A172 (cell line): ENCODE measurements at regions not wholly inside any gene's neighbourhood (a gene's known extent, or its start where the extent isn't known, plus 50 kb on each side); places are given as distances from the start of the nearest gene placed in this dataset.
A peak's percentile ranks its signal among the peaks of the same experiment; 100 is the strongest.
"Not testable (repeated sequence)": the region's sequence is repeated elsewhere in the genome, so short reads cannot be mapped to it uniquely, and the experiment has no call there.

Experiments
- DNase-seq: peaks from one replicate; pipeline ENCODE4 v3.0.0-alpha.2; 2015; ENCODE audit warnings: low spot score

DNA sequence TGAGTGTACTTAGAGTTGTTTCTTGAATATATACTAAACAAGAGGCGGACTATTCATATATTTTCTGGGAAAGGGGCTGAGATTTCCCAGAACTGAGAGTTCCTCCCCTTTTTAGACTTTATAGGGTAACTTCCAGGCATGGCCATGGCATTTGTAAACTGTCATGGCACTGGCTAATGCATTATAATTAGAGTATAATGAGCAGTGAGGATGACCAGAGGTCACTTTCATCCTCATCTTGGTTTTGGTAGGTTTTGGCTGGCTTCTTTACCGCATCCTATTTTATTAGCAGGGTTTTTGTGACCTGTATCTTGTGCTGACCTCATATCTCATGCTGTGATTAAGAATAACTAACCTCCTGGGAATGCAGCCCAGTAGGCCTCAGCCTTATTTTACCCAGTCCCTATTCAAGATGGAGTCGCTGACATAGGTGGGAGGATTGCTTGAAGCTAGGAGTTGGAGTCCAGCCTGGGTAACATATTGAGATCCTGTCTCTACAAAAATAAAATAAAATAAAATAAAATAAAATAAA is 91.4 kb downstream of the MOBP start:
- DNase-seq, result no peak

DNA sequence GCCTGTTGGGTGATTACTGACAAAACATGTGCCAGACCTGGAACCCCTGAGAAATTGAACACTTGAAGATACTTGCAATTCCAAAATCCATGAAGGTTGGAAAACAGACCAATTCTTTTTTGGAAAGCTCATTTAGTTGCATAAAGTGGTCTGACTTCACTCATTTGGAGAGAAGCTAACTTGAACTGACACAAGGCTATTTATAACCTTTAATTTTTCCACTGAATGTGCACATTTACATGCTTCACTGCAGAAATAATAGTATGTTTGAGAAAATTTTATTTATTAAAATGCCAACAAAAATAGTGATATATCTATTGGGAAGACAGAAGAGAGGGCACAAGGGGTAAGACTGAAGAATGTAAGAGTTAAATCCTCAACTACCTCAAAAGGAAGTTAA is 92.1 kb downstream of the MOBP start:
- no peak for DNase-seq

DNA sequence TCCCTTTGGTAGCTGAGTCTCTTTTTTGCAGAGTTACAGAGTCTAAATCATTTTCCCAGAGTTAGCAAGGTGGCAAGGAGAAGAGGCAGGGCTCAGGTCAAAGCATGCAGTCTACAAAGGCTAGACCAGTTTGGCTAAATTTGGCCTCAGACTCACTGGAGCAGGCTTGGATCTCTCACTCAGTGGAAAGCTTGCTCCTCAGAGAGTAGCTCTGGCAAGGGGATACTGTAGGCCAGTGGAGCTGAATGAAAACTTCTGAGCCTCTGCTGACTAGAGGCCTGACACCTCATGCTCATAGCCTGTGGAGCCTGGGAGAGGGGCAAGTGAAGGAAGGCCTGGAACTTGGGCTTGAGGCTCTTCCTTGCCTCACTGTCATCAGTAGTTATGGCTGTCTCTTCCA is 101.0 kb downstream of the MOBP start:
- no peak for DNase-seq

DNA sequence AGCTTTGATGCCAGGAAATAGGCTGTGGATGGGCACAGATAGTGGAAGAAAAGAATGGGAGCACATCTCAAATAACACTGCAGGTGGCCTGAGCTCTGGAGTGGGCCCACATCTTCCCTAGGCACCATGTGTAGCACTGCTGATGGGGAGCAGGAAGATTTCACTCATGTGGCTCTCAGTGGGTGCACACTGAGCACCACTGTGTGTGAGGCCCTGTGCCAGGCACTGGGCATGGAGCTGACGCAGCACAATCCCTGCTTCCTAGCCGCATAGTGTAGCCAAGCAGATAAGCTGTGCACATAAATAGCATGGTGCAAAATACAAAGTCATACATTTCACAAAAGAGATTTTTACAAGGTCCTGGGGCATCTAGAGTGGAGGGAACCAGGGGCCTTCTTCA is 101.6 kb downstream of the MOBP start:
- DNase-seq, result no peak

DNA sequence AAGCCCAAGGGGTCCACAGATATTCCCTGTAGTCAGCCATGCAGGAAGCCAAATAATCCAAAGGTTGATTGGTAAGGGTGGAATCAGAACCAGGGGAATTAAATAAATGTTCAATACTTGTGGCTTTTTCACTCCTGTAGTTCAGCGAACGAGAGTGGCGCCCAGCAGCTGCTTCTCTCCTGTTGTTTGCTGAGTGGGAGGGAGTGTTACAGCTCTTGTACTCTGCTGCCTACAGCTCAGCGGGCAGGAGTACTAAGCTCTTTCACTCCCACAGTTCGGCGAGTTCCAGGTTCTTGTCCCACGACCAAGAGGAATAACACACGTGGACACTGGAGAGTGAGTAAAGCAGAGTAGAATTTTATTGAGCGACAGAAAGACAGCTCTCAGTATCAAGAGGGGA is 105.9 kb downstream of the MOBP start:
- DNase-seq, result no peak

DNA sequence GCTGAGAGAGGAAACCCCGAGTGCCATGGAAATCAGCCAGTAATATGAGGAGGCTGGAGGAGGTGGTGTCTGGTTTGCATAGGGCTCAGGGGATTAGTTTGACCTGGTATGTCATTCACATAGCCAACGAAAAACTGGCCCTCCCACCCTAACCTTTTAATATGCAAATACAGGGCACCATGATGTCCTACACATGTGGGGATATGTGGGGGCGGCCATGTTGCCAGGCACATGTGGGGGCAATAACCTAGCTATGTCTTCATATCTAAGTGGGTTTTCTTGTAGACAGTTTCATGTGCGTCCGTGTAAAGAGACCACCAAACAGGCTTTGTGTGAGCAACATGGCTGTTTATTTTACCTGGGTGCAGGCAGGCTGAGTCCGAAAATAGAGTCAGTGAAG is 110.1 kb downstream of the MOBP start:
- DNase-seq, result no peak

DNA sequence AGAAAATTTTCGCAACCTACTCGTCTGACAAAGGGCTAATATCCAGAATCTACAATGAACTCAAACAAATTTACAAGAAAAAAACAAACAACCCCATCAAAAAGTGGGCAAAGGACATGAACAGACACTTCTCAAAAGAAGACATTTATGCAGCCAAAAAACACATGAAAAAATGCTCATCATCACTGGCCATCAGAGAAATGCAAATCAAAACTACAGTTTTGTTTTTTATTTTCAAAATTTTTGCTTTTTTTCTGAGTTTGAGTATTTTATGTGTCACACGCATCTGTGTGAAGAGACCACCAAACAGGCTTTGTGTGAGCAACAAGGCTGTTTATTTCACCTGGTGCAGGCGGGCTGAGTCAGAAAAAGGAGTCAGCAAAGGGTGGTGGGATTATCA is 118.7 kb downstream of the MOBP start:
- DNase-seq, result not testable (repeated sequence)

DNA sequence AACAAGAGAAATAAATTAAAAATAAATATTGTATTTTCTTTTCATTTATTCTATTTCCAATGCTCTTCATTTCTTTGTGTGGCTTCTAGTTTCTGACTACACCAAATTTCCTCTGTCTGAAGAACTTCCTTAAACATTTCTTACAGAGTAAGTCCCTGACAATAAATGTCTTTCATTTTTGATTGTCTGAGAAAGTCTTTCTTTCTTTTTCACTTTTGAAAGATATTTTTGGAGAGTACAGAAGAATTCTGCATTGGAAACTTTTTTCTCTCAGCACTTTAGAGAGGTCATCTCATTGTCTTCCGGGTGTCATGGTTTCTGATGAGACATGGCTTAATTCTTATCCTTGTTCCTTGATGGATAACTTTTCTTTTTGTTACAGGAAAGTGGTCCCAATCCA is 119.6 kb downstream of the MOBP start:
- DNase-seq, result no peak

DNA sequence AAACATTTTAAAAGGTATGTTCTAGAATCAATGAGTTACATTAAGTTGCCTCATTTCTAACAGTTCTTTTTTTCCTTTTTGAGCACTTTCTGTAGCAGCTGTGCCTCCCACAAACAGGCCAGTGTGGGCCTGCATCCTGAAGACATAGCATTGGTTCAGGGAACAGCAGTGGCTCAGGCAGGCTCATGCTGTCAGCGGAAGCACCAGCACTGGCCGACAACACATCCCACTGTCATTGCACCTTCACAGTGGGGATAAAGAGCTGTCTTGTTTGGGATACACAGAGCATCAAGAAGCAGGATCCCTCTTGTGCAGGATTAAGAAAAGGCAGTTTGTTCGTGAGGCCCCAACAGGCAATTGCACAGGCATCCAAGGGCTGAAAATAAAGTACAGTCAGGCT is 123.3 kb downstream of the MOBP start:
- no peak for DNase-seq

DNA sequence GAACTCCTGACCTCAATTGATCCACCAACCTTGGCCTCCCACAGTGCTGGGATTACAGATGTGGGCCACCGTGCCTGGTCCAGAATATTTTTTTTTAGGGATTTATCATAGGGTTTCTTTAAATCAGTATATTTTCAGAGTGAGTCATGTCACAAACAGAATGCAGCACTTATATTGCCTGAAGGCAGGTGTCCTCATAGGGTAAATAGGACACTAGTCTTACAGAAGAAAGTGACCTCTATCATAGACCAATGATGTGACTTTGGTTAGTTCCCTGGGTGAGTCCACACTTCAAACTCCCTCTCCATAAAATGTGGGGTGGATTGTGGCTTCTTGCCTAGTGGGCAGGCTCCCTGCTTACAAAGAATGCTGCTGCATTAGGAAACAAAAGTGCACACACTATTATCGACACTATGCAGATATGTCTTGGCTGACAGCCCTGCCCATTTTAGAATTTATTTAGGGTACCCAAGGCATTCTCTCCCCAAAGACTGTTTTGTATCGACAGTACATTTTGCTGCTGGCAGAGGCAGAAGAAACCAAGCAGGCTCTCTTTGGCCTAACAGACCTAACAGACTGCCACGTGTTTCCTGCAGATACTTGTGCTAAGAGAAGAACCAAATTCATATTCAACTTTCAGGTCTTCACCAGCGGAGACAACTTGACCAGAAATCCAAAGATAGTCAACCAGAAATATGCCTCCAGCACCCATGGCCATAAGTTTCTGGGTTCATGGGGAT is 125.0 kb downstream of the MOBP start:
- DNase-seq, result no peak

DNA sequence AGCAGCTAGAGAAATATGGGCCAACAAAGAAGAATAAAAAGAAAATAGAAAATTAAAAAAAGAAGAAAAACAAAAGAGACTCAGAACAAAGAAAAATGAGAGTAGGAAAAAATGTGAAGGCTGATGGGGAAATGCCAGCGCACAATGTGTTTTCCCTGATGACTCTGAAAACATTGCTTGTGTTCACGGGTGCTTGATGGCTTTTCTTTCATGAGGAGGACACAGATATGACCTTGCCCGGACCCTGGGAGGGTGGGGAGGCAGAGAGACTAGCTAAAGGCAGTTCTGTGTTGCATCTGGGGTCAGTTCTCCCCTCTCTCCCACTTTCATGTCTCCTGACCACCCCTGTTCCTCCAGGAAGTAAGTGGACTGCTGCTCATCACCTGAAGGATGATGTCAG is 125.9 kb downstream of the MOBP start:
- DNase-seq, result no peak

DNA sequence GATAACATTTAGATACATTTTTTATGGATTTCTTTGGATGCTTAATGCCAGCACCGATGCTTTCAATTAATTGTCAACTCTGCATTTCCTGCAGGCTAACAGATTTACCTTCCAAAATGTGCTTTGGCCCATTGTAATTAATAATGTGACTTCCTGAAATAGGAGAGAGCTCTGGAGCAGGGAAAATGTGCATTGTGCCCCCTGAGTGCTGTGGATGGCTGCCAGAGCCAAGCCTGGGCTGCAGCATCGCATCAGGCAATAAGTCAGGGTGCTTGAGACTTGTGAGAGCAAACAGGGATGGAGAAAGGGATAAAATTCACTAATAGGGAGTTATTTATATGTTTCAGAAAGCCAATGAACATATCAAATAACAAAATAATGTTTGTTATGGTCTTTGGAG is 133.8 kb downstream of the MOBP start:
- no peak for DNase-seq

DNA sequence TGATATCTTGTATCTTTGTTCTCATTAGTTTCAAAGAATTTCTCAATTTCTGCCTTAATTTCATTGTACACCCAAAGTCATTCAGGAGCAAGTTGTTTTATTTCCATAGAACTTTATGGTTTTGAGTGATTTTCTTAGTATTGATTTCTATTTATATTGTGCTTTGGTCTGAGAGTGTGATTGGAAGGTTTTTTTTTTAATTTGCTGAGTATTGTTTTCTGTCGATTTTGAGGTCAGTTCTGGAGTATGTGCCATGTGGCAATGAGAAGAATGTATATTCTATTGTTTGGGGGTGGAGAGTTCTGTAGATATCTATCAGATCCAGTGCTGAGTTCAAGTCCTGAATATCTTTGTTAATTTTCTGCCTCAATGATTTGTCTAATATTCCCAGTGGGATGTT is 138.4 kb downstream of the MOBP start:
- no peak for DNase-seq

DNA sequence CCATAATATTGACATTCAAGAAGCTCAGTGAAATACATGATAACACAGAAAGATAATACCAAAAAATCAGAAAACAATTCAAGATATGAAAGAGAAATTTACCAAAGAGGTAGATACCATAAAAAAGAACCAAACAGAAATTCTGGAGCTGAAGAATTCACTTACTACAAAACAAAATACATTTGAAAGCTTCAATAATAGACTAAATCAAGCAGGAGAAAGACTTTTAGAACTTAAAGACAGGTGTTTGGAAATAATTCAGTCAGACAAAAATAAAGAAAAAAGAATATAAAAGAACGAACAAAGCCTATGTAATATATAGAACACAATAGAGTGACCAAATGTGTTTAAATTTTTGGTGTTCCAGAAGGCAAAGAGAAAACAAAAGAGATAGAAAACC is 158.7 kb downstream of the MOBP start:
- no peak for DNase-seq

DNA sequence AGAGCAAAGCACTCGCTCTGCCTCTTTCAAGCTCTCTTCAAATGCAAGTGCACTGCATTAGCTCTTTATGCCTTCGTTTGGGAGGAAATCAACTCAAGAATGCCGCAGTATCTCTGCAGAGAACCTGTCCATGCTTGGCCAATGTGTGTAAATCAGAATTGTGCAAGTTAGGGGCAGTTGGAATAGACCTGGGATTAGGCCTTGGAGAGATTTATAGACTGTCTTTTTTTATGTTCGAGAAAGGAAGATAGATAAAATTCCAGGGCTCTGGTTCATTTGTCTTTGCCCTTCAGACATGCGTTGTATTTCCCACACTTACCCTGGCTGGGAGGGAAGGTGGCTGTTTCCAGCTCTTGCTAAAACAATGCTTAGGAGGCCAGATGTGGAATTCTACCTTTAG is 163.7 kb downstream of the MOBP start:
- no peak for DNase-seq

DNA sequence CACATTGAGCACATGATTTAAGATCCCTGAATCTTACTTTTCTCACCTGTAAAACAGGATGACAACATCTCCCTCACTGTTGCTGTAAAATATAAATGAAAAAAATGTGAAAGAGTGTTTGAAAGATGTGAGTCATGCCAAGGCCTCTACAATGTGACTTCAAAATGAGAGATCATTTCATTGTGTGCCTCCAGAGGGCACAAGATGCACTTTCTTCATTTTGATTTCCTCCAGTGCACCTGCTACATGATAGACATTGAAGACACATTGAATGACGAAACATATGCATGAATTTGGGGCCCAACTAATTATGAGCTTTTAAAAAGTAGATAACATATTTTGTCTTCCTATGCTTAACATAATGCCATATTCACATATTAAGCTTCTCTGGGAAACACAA is 170.3 kb downstream of the MOBP start:
- DNase-seq, result peak; percentile 73

DNA sequence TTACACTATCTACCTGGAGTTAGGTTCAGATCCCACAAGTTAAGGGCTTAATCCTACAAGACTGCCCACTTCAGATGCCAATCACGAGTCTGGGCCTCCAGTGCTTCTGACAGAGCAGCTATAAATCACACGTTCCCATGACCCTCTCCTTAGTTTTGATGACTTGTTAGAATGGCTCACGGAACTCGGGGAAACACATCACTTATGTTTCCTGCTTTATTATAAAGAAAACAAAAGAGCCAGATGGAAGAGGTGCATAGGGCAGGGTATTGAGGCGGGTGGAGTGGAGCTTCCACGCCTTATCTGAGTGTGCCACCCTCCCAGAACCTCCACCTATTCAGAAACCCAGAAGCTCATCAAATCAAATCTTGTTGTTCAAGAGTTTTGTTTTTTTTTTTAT is 170.8 kb downstream of the MOBP start:
- peak; percentile 19 for DNase-seq

DNA sequence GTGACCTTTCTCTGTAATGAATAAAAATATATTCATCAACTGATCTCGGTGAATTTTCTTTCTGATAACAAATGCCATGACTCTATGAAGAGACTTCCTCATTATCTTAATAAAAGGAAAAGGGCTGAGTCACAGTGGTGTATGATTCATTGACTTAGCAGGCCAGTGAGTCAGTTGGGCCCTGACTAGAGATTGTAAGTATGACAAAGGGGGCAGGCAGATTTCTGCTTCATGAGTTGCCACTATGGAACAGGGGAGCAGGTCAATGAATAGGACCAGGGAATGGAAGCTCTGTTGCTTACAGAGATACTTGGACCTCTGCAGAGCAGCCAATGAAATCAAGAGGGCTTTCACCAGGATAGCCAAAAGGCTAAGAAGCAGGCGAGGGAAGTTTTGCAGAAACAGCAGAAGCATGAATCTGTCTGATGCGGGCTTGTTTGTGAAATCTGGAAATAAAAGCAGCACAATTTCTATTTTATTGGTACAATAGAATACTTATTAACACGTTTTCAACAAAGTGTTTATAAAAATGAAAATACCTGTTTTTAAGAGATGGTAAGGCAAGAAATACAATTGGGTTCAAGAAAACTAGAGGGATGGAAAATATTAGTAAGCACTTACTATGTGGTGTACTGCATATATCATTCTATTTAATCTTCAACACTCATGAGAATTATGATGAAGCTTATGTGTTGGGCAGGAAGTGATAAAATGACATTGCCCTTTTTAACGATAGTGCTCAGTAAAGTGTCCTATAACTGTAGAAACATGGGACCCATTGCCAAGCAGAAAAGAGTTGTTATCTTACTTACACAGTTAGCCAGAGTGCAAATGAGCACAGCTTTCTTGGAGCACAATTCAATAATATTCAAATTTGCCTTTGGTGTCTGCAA is 169.8 kb upstream of the MYRIP start:
- DNase-seq, result peak; percentile 97

DNA sequence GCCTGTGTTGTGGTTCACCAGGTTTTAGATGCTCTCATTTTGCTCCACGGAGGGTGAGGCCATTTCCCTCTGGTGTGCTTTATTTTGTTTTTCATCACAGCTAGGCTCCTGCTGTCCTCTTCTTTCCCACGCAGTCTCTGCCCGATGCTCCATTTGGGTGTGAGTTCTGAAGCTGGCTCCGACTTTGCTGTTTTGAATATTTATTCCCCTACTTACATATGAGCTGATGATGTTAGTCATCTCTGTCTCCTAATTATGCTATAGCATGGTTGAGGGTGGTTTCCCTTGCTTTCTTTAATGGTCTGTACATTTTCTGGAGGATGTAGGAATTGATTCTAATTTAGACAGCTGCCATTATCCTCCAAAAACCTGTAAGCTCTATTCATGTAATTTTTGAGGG is 168.1 kb upstream of the MYRIP start:
- DNase-seq, result no peak

DNA sequence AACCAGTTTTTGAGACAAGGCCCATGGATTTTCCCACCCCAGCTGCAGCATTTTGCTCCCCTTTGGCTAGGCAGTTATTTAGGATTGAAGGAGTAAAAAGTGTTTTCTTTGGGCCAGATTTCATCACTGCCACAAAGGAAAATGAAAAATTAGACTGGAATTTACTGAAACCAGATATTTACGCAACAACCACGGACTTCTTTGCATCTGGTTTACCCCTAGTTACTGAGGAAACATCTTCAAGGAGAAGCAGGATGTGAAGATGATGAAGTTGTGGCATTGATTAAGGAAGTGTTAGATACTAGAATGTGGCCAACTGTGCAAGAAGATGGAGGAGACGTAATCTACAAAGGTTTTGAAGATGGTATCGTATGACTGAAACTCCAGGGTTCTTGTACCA is 165.2 kb upstream of the MYRIP start:
- no peak for DNase-seq

DNA sequence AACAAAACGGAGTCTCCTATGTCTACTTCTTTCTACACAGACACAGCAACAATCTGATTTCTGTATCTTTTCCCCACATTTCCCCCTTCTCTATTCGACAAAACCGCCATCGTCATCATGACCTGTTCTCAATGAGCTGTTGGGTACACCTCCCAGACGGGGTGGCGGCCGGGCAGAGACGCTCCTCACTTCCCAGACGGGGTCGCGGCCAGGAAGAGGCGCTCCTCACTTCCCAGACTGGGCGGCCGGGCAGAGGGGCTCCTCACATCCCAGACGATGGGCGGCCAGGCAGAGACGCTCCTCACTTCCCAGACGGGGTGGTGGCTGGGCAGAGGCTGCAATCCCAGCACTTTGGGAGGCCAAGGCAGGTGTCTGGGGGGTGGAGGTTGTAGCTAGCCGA is 158.2 kb upstream of the MYRIP start:
- DNase-seq, result not testable (repeated sequence)

DNA sequence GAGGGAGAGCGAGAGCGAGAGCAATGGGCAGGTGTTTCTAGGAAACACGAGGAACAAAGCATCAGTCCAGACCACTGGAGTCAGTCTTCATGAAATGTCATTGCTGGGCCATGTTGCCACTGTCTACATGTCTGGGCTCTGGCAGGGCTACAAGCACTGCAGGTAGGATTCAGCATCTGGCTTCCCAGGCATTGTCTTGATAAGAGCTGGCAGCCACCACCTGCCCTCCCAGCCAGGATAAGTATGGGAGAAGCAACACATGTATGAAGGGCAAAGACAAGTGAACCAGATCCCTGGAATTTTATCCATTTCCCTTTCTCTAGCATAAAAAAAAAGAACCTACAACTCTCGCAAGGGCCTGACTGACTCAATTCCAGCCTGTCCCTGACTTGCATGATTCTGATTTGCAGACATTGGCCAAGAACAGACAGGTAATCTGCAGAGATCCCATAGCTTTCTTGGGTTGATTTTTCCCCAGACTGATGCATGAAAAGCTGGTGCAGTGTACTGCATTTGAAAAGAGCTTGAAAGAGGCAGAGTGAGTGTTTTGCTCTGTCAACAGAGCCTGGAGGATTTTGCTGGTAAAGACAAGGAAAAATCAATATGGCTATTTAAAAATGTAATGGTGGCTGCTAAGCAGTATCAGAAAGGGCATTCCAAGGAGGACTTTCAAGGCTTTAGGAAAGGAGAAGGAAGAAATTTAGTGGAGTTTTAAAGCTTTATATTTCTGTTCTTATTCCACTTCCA is 157.2 kb upstream of the MYRIP start:
- DNase-seq, result no peak
